ENCODE measurements at regions not wholly inside any gene's neighbourhood (a gene's known extent, or its start where the extent isn't known, plus 50 kb on each side); places are given as distances from the start of the nearest gene placed in this dataset.
"Not testable (repeated sequence)": the region's sequence is repeated elsewhere in the genome, so short reads cannot be mapped to it uniquely, and the experiment has no call there.

GRCh38 chr5:106417163-106417562 is 1253.6 kb downstream of the EFNA5 start:
- no peak for DNase-seq

- peak; percentile 97 for DNase-seq
Measured at GRCh38 chr5:106415541-106415940, 1255.2 kb downstream of the EFNA5 start.

GRCh38 chr5:106414342-106414741 is 1256.4 kb downstream of the EFNA5 start:
- DNase-seq: peak; percentile 29

GRCh38 chr5:106412606-106413005 is 1258.1 kb downstream of the EFNA5 start:
- no peak for DNase-seq

GRCh38 chr5:106408570-106408969 is 1262.2 kb downstream of the EFNA5 start:
- DNase-seq: no peak

- no peak for DNase-seq
Measured at GRCh38 chr5:106408141-106408540, 1262.6 kb downstream of the EFNA5 start.

- no peak for DNase-seq
Measured at GRCh38 chr5:106401561-106401960, 1269.2 kb downstream of the EFNA5 start.

GRCh38 chr5:106399391-106399790 is 1271.3 kb downstream of the EFNA5 start:
- peak; percentile 67 for DNase-seq

- peak; percentile 95 for DNase-seq
Measured at GRCh38 chr5:106397700-106398099, 1273.0 kb downstream of the EFNA5 start.

GRCh38 chr5:106393276-106393675 is 1277.5 kb downstream of the EFNA5 start:
- DNase-seq: no peak

- peak; percentile 75 for DNase-seq
Measured at GRCh38 chr5:106392766-106393165, 1278.0 kb downstream of the EFNA5 start.

GRCh38 chr5:106387767-106388166 is 1283.0 kb downstream of the EFNA5 start:
- not testable (repeated sequence) for DNase-seq

- no peak for DNase-seq
Measured at GRCh38 chr5:106386287-106386686, 1284.5 kb downstream of the EFNA5 start.

- peak; percentile 70 for DNase-seq
Measured at GRCh38 chr5:106380736-106381135, 1290.0 kb downstream of the EFNA5 start.

- DNase-seq: peak; percentile 83
Measured at GRCh38 chr5:106376522-106376921, 1294.2 kb downstream of the EFNA5 start.

- DNase-seq: no peak
Measured at GRCh38 chr5:106374956-106375355, 1295.8 kb downstream of the EFNA5 start.

- no peak for DNase-seq
Measured at GRCh38 chr5:106368021-106368420, 1302.7 kb downstream of the EFNA5 start.

- no peak for DNase-seq
Measured at GRCh38 chr5:106367281-106367680, 1303.5 kb downstream of the EFNA5 start.

GRCh38 chr5:106363578-106363977 is 1307.2 kb downstream of the EFNA5 start:
- peak; percentile 5 for DNase-seq

GRCh38 chr5:106361905-106362304 is 1308.8 kb downstream of the EFNA5 start:
- no peak for DNase-seq

- DNase-seq: peak; percentile 99
Measured at GRCh38 chr5:106331415-106331814, 1339.3 kb downstream of the EFNA5 start.

- DNase-seq: no peak
Measured at GRCh38 chr5:106324356-106324755, 1346.4 kb downstream of the EFNA5 start.

GRCh38 chr5:106321242-106321641 is 1349.5 kb downstream of the EFNA5 start:
- DNase-seq: no peak

- DNase-seq: peak; percentile 10
Measured at GRCh38 chr5:106314221-106314824, 1356.4 kb downstream of the EFNA5 start.

- DNase-seq: peak; percentile 72
Measured at GRCh38 chr5:106312360-106312759, 1358.4 kb downstream of the EFNA5 start.

Data from fibroblast of skin of abdomen (primary cell).